Esophagus squamous epithelium (tissue), 4 donors: ENCODE measurements at regions not wholly inside any gene's neighbourhood (a gene's known extent, or its start where the extent isn't known, plus 50 kb on each side); places are given as distances from the start of the nearest gene placed in this dataset.

Source experiments
- CTCF ChIP-seq, 6 experiments: fragments of 450-650 bp in 4 of 6; fragments of 200-600 bp in 2 of 6; sonication (generic) in 2 of 6; IDR thresholded peaks; one replicate each; pipeline ENCODE4 v1.5.1; 2016 to 2019; ENCODE audit warnings: antibody characterized with exemption in 6 of 6, mild to moderate bottlenecking in 4 of 6, moderate library complexity in 4 of 6
- POLR2A ChIP-seq, 4 donors: fragments of 450-650 bp; IDR thresholded peaks; one replicate each; pipeline ENCODE4 v1.6.1; 2017; ENCODE audit warnings: antibody characterized with exemption in 4 of 4, mild to moderate bottlenecking in 4 of 4, moderate library complexity in 3 of 4

DNA sequence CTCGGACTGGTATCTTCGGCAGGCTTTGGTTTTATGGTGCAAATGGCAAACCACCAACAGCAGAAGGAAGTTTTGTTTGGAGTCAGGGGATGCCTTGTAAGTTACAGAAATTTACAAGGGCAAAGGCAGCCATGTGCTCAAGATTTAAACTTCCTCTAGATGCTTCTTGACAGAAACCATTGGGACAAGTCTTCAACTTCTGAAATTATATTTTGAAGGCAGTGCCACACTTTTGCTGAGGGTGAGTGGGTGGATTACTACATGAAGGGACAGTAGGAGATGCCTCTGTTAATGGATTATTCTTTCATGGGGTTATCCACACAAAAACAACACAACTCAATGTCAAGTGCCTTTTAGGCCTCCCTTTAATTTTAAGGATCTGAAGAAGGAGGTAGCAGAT lies 97.9 kb downstream of the VAPA start:
- TF ChIP-seq CTCF (IDR thresholded peaks at IDR 0.05), result no peak
- TF ChIP-seq POLR2A (IDR thresholded peaks at IDR 0.05), result no peak
